ENCODE measurements at regions not wholly inside any gene's neighbourhood (a gene's known extent, or its start where the extent isn't known, plus 50 kb on each side); places are given as distances from the start of the nearest gene placed in this dataset.

GRCh38 chr3:145971186-145971585, 189.8 kb downstream of the PLOD2 start (continued):
- TF ChIP-seq CTCF (IDR thresholded peaks at IDR 0.05; ENCODE audit: low read depth, low read length, missing input control) (no peak), RAD21 (IDR thresholded peaks at IDR 0.05) (no peak), GABPA (IDR thresholded peaks at IDR 0.05 in 1 of 2, conservative IDR thresholded peaks at IDR 0.05 in 1 of 2) (no peak), YY1 (IDR thresholded peaks at IDR 0.05) (no peak)

GRCh38 chr3:145972851-145973250, 188.1 kb downstream of the PLOD2 start:
- H3K36me3 ChIP-seq (ENCODE audit: control insufficient read depth in 4 of 4, insufficient read depth in 3 of 4, low read depth in 1 of 4, low read length in 3 of 4), result no peaks in the 10 kb centered on the region

GRCh38 chr3:145981056-145981455, 179.9 kb downstream of the PLOD2 start:
- TF ChIP-seq RAD21 (IDR thresholded peaks at IDR 0.05), result no peak
- no peak for TF ChIP-seq TAF1 (conservative IDR thresholded peaks at IDR 0.05)
- TF ChIP-seq JUND (IDR thresholded peaks at IDR 0.05), result no peak
- no peak for TF ChIP-seq HNF4G (IDR thresholded peaks at IDR 0.05)
- no peak for TF ChIP-seq GABPA (IDR thresholded peaks at IDR 0.05 in 1 of 2, conservative IDR thresholded peaks at IDR 0.05 in 1 of 2)
- no peak for TF ChIP-seq FOXA2 (IDR thresholded peaks at IDR 0.05)
- no peak for TF ChIP-seq CTCF (IDR thresholded peaks at IDR 0.05; ENCODE audit: low read depth, low read length, missing input control)
- no peak for TF ChIP-seq RXRA (IDR thresholded peaks at IDR 0.05)
- no peak for TF ChIP-seq EGR1 (IDR thresholded peaks at IDR 0.05; ENCODE audit: low read depth in 2 of 2)
- no peak for TF ChIP-seq NR2F2 (IDR thresholded peaks at IDR 0.05)
- TF ChIP-seq ZBTB33 (IDR thresholded peaks at IDR 0.05), result no peak
- no peak for TF ChIP-seq MAX (IDR thresholded peaks at IDR 0.05)
- H3K4me3 ChIP-seq (ENCODE audit: low read depth in 1 of 3, low read length in 3 of 3), result no peak overlapping the region
- H3K9me3 ChIP-seq (ENCODE audit: control insufficient read depth in 4 of 4, low read length in 3 of 4), result peaks cover 0 to 4% (median under 1%) of the 10 kb centered on the region in 4 donors
- H3K27ac ChIP-seq (ENCODE audit: low read depth in 1 of 2, low read length in 2 of 2), result no peak overlapping the region
- H3K36me3 ChIP-seq (ENCODE audit: control insufficient read depth in 4 of 4, insufficient read depth in 3 of 4, low read depth in 1 of 4, low read length in 3 of 4), result no peaks in the 10 kb centered on the region
- DNase-seq (ENCODE audit: low spot score), result no peak
- H3K27me3 ChIP-seq (ENCODE audit: control insufficient read depth in 4 of 4, insufficient read depth in 4 of 4, low read length in 3 of 4), result no peaks in the 10 kb centered on the region
- H3K9ac ChIP-seq (ENCODE audit: low read depth in 1 of 2, low read length in 2 of 2), result no peak overlapping the region
- WGBS, result 89% methylated on average over 2 of the region's 2 CpGs
- H3K4me1 ChIP-seq (ENCODE audit: control insufficient read depth in 4 of 4, insufficient read depth in 4 of 4, low read length in 3 of 4), result no peaks in the 10 kb centered on the region

More at GRCh38 chr3:145972851-145973250, 188.1 kb downstream of the PLOD2 start:
- H3K9me3 ChIP-seq (ENCODE audit: control insufficient read depth in 4 of 4, low read length in 3 of 4), result no peaks in the 10 kb centered on the region
- H3K27me3 ChIP-seq (ENCODE audit: control insufficient read depth in 4 of 4, insufficient read depth in 4 of 4, low read length in 3 of 4), result no peaks in the 10 kb centered on the region
- no peak for DNase-seq (ENCODE audit: low spot score)
- H3K27ac ChIP-seq (ENCODE audit: low read depth in 1 of 2, low read length in 2 of 2), result no peak overlapping the region
- no peak for TF ChIP-seq FOXA2 (IDR thresholded peaks at IDR 0.05)
- TF ChIP-seq RAD21 (IDR thresholded peaks at IDR 0.05), result no peak
- no peak for TF ChIP-seq GABPA (IDR thresholded peaks at IDR 0.05 in 1 of 2, conservative IDR thresholded peaks at IDR 0.05 in 1 of 2)
- no peak for TF ChIP-seq SP1 (IDR thresholded peaks at IDR 0.05)
- H3K9ac ChIP-seq (ENCODE audit: low read depth in 1 of 2, low read length in 2 of 2), result no peak overlapping the region
- no peak overlapping the region for H3K4me3 ChIP-seq (ENCODE audit: low read depth in 1 of 3, low read length in 3 of 3)
- 95% methylated on average over 1 of the region's 1 CpG for WGBS
- no peaks in the 10 kb centered on the region for H3K4me1 ChIP-seq (ENCODE audit: control insufficient read depth in 4 of 4, insufficient read depth in 4 of 4, low read length in 3 of 4)
